OCI-LY7 (cell line): ENCODE measurements at regions not wholly inside any gene's neighbourhood (a gene's known extent, or its start where the extent isn't known, plus 50 kb on each side); places are given as distances from the start of the nearest gene placed in this dataset.

Source experiments
- CTCF ChIP-seq: fragments of 200-600 bp; sonication (generic); conservative IDR thresholded peaks from 2 replicates; pipeline ENCODE4 v1.5.1; 2014; ENCODE audit warnings: mild to moderate bottlenecking, antibody characterized with exemption, low read length, moderate library complexity, mixed read lengths
- EZH2phosphoT487 ChIP-seq: fragments of 200-600 bp; sonication (generic); IDR thresholded peaks from 2 replicates; pipeline ENCODE4 v1.6.1; 2018; ENCODE audit warnings: low read depth, borderline replicate concordance, mild to moderate bottlenecking, mixed run types, antibody characterized with exemption, low read length, moderate library complexity, mixed read lengths

- TF ChIP-seq CTCF (no peak), EZH2phosphoT487 (no peak)
Observed at GRCh38 chr7:130918129-130919052, 184.4 kb upstream of the KLF14 start.
